ENCODE measurements at regions not wholly inside any gene's neighbourhood (a gene's known extent, or its start where the extent isn't known, plus 50 kb on each side); places are given as distances from the start of the nearest gene placed in this dataset.
"Not testable (repeated sequence)": the region's sequence is repeated elsewhere in the genome, so short reads cannot be mapped to it uniquely, and the experiment has no call there.

- DNase-seq, result no peak
Measured at GRCh38 chr2:203631068-203631757, 75.2 kb upstream of the CD28 start.

- no peak for DNase-seq
Measured at GRCh38 chr2:203636588-203637470, 69.6 kb upstream of the CD28 start.

- no peak for DNase-seq
Measured at GRCh38 chr2:203637471-203638167, 68.8 kb upstream of the CD28 start.

GRCh38 chr2:203641865-203642264 lies 64.6 kb upstream of the CD28 start:
- not testable (repeated sequence) for DNase-seq

GRCh38 chr2:203642841-203643240 lies 63.6 kb upstream of the CD28 start:
- DNase-seq, result not testable (repeated sequence)

DNA sequence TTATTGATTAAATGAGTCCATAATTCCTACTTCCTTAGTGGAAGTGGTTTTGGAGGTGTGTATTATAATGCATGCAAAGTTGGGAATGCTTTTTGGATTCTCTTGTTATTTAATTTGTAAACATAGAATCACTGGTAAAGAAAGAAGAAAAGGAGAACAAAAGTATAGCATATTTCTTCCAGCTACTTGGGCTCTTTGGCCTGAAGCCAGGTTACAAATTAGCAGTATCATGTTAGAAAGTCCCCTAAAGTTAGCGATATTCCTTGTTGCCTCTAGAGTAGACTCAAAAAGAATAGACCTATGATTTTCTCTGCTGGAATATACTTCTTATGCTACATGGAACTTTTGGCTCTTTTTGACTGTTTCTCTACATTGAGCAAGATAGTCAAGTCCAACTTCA lies 60.6 kb upstream of the CD28 start:
- DNase-seq, result no peak

DNA sequence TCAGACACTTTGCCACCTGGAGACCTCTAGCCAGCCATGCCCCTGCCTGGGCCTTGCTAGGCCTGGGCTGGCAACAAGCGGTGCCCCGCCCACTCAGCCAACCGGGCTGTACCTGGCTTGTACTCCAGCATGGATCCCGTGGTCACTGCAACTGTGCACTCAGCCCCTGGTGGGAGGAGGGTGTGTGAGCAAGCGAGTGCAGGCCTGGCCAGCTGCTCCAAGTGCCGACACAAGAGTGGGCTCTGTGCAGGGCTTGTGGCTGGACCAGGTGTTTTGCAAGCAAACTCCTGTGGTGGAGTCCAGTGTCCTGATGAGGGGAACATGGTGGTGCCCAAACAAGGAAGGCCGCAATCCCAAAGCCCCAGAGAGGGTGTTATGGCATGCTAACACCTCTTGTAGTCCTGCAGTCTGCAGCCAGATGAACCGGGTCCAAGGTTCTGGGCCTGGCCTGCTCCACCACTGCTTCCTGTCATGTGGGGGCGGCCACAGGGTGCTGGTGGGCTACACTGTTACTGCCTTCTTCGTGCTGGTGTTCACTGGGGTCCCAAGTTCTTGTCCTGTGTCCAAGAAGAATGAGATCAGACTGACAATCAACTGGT lies 60.1 kb upstream of the CD28 start:
- DNase-seq, result no peak

- no peak for DNase-seq
Measured at GRCh38 chr2:203646961-203647360, 59.5 kb upstream of the CD28 start.

GRCh38 chr2:203647579-203647978 lies 58.9 kb upstream of the CD28 start:
- DNase-seq, result no peak

DNA sequence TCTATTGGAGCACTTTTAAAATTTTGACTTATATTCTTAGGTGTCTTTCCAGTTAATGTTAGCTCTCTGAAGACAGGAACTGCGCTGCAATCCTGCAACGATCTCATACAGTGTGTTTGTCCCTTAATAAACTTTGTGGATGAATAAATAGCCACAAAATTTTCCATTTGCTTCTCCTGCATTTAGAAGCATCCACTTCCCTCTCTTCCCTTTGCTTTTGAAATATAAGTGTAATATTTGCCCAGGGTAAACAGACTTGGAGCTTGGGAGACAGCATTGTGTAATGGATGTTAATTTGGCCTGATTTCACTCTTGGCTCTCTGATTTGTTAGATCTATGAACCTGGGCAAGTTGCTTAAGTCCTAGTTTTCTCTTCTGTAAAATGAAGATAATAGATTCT lies 58.2 kb upstream of the CD28 start:
- DNase-seq, result no peak

GRCh38 chr2:203649176-203649814 lies 57.1 kb upstream of the CD28 start:
- DNase-seq, result no peak

GRCh38 chr2:203650860-203651613 lies 55.4 kb upstream of the CD28 start:
- peak; percentile 42 for DNase-seq

- DNase-seq, result no peak
Measured at GRCh38 chr2:203651621-203652020, 54.8 kb upstream of the CD28 start.

- DNase-seq, result no peak
Measured at GRCh38 chr2:203654826-203655225, 51.6 kb upstream of the CD28 start.

DNA sequence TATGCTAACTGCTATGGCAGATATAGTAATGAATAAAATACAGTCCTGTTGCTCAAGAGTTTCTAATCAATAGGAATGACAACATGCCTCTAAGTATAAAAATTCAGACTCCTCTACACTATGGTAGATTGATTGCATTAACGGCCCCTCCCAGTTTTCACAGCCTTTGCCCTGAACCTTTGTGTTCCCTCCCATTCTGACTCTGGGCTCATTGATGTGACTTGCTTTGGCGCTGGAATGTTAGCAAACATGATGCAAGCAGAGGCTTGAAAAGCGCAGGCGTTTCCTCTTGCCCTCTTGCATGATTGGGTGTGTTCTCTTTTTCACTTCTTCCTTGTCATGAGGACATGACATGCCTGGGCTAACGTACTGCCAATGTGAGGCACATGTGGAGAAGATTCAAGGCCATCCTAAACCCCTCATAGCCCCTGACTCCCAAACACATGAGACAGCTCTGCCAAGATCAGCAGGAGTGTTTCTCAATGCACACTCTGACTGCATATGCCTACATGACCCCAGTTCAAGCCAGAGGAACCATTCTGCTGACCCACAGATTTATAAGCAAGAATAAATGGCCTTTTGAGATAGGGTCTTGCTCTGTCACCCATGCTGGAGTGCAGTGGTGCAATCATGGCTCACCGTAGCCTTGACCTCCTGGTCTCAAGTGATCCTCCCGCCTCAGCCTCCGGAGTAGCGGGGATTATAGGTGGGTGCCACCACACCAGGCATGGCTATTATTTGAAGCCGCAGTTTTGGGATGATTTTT lies 49.7 kb upstream of the CD28 start:
- peak; percentile 50 for DNase-seq
